Muscle of leg (tissue), 3 donors: ENCODE measurements at regions not wholly inside any gene's neighbourhood (a gene's known extent, or its start where the extent isn't known, plus 50 kb on each side); places are given as distances from the start of the nearest gene placed in this dataset.
"Not testable (repeated sequence)": the region's sequence is repeated elsewhere in the genome, so short reads cannot be mapped to it uniquely, and the experiment has no call there.

ENCODE experiments used
- DNase-seq: peaks from one replicate; pipeline ENCODE4 v3.0.0; 2013
- H3K27ac ChIP-seq: one replicate; pipeline ENCODE4 v1.5.1; 2013; ENCODE audit warnings: mild to moderate bottlenecking, low read length, control low read depth
- H3K27me3 ChIP-seq: one replicate; pipeline ENCODE4 v1.6.1; 2013; ENCODE audit warnings: low read length; ENCODE audit not compliant: control insufficient read depth, insufficient read depth
- H3K36me3 ChIP-seq: one replicate; pipeline ENCODE4 v1.6.1; 2013; ENCODE audit warnings: low read length; ENCODE audit not compliant: control insufficient read depth, insufficient read depth
- H3K4me1 ChIP-seq: one replicate; pipeline ENCODE4 v1.6.1; 2013; ENCODE audit warnings: low read length; ENCODE audit not compliant: control insufficient read depth, insufficient read depth
- H3K4me3 ChIP-seq: one replicate; pipeline ENCODE4 v1.5.1; 2013; ENCODE audit warnings: low read length, control low read depth
- H3K9me3 ChIP-seq: replicated peaks from 2 replicates; pipeline ENCODE4 v1.6.1; 2013; ENCODE audit warnings: low read depth, low read length; ENCODE audit not compliant: control insufficient read depth
- WGBS: methylation state at CpG from one replicate; pipeline ENCODE4 v1.1.5; 2013; ENCODE audit warnings: missing lambda C conversion rate; ENCODE audit not compliant: insufficient coverage; 5-methylcytosine and 5-hydroxymethylcytosine counted together

GRCh38 chr2:236641051-236641726, 71.6 kb downstream of the ACKR3 start:
- H3K27me3 ChIP-seq = peaks cover 5% of the 10 kb centered on the region
- WGBS = 72% methylated on average over 11 of the region's 16 CpGs
- H3K4me1 ChIP-seq = peaks cover 17% of the 10 kb centered on the region
- H3K9me3 ChIP-seq = no peaks in the 10 kb centered on the region
- H3K4me3 ChIP-seq = no peak overlapping the region
- H3K27ac ChIP-seq = peak overlapping the region; percentile 40
- DNase-seq = peak; percentile 36
- H3K36me3 ChIP-seq = no peaks in the 10 kb centered on the region

- Histone ChIP-seq H3K27ac (peak overlapping the region; percentile 75), H3K4me3 (no peak overlapping the region), H3K27me3 (peaks cover 5% of the 10 kb centered on the region), H3K9me3 (no peaks in the 10 kb centered on the region), H3K4me1 (peaks cover 17% of the 10 kb centered on the region), H3K36me3 (no peaks in the 10 kb centered on the region)
- peak; percentile 74 for DNase-seq
- 43% methylated on average over 1 of the region's 4 CpGs for WGBS
These were observed 72.5 kb downstream of the ACKR3 start for GRCh38 chr2:236642125-236642524.

- H3K36me3 ChIP-seq = no peaks in the 10 kb centered on the region
- peak overlapping the region; percentile 80 for H3K27ac ChIP-seq
- WGBS = 22% methylated on average over 11 of the region's 23 CpGs
- no peaks in the 10 kb centered on the region for H3K9me3 ChIP-seq
- peaks cover 3% of the 10 kb centered on the region for H3K27me3 ChIP-seq
- no peak overlapping the region for H3K4me3 ChIP-seq
- H3K4me1 ChIP-seq = peaks cover 17% of the 10 kb centered on the region
- DNase-seq = peak; percentile 98
These were observed 73.1 kb downstream of the ACKR3 start for GRCh38 chr2:236642584-236643291.

- H3K36me3 ChIP-seq = no peaks in the 10 kb centered on the region
- no peak for DNase-seq
- H3K27me3 ChIP-seq = peaks cover 2% of the 10 kb centered on the region
- H3K27ac ChIP-seq = peak overlapping the region; percentile 80
- peaks cover 17% of the 10 kb centered on the region for H3K4me1 ChIP-seq
- no peaks in the 10 kb centered on the region for H3K9me3 ChIP-seq
- WGBS = 95% methylated on average over 3 of the region's 8 CpGs
- H3K4me3 ChIP-seq = no peak overlapping the region
These were observed 73.9 kb downstream of the ACKR3 start for GRCh38 chr2:236643480-236643879.

- Histone ChIP-seq H3K27ac (no peak overlapping the region), H3K4me1 (peaks cover 17% of the 10 kb centered on the region)
- DNase-seq = no peak
These were observed 74.4 kb downstream of the ACKR3 start for GRCh38 chr2:236644067-236644466.

GRCh38 chr2:236644502-236644911, 74.9 kb downstream of the ACKR3 start:
- DNase-seq = no peak
- WGBS = 64% methylated on average over 4 of the region's 4 CpGs
- H3K4me3 ChIP-seq = no peak overlapping the region
- peaks cover 2% of the 10 kb centered on the region for H3K27me3 ChIP-seq
- no peaks in the 10 kb centered on the region for H3K36me3 ChIP-seq
- H3K4me1 ChIP-seq = peaks cover 17% of the 10 kb centered on the region
- H3K27ac ChIP-seq = no peak overlapping the region
- no peaks in the 10 kb centered on the region for H3K9me3 ChIP-seq

More at GRCh38 chr2:236644067-236644466, 74.4 kb downstream of the ACKR3 start:
- Histone ChIP-seq H3K4me3 (no peak overlapping the region), H3K36me3 (no peaks in the 10 kb centered on the region), H3K9me3 (no peaks in the 10 kb centered on the region), H3K27me3 (peaks cover 2% of the 10 kb centered on the region)

GRCh38 chr2:236645141-236645540, 75.5 kb downstream of the ACKR3 start:
- not testable (repeated sequence) for H3K36me3 ChIP-seq, DNase-seq, H3K4me3 ChIP-seq, H3K27me3 ChIP-seq, H3K9me3 ChIP-seq, H3K27ac ChIP-seq
- no CpG with 5 or more reads among the region's 4 CpGs for WGBS
- peaks cover 17% of the 10 kb centered on the region for H3K4me1 ChIP-seq

- H3K36me3 ChIP-seq = no peaks in the 10 kb centered on the region
- H3K4me1 ChIP-seq = peaks cover 11% of the 10 kb centered on the region
- WGBS = no CpG with 5 or more reads among the region's 3 CpGs
- H3K4me3 ChIP-seq = no peak overlapping the region
- no peak for DNase-seq
- peaks cover 2% of the 10 kb centered on the region for H3K27me3 ChIP-seq
- H3K27ac ChIP-seq = no peak overlapping the region
- H3K9me3 ChIP-seq = no peaks in the 10 kb centered on the region
These were observed 76.8 kb downstream of the ACKR3 start for GRCh38 chr2:236646441-236646840.

GRCh38 chr2:236646871-236647270, 77.2 kb downstream of the ACKR3 start:
- Histone ChIP-seq H3K4me1 (peaks cover 11% of the 10 kb centered on the region), H3K36me3 (no peaks in the 10 kb centered on the region), H3K4me3 (no peak overlapping the region), H3K9me3 (no peaks in the 10 kb centered on the region), H3K27ac (no peak overlapping the region), H3K27me3 (peaks cover 2% of the 10 kb centered on the region)
- WGBS = no CpG with 5 or more reads among the region's 4 CpGs
- DNase-seq = no peak

GRCh38 chr2:236647621-236648020, 78.0 kb downstream of the ACKR3 start:
- H3K4me1 ChIP-seq = peaks cover 5% of the 10 kb centered on the region
- no CpG with 5 or more reads among the region's 5 CpGs for WGBS
- H3K36me3 ChIP-seq = no peaks in the 10 kb centered on the region
- peaks cover 2% of the 10 kb centered on the region for H3K27me3 ChIP-seq
- no peak overlapping the region for H3K27ac ChIP-seq
- H3K4me3 ChIP-seq = no peak overlapping the region
- DNase-seq = no peak
- H3K9me3 ChIP-seq = no peaks in the 10 kb centered on the region
